22Rv1 (cell line): ENCODE measurements at regions not wholly inside any gene's neighbourhood (a gene's known extent, or its start where the extent isn't known, plus 50 kb on each side); places are given as distances from the start of the nearest gene placed in this dataset.

Experiments used
- H3K27ac ChIP-seq: fragments of 450-650 bp; 2 replicates; pipeline ENCODE4 v1.5.1; 2017
- ZFX ChIP-seq: fragments of 450-650 bp; IDR thresholded peaks from 2 replicates; pipeline ENCODE4 v1.6.1; 2017; ENCODE audit warnings: antibody characterized with exemption, borderline replicate concordance
- TF ChIP-seq, protein P1 (sequence below): fragments of 450-650 bp; IDR thresholded peaks from 2 replicates; pipeline ENCODE4 v1.5.1; 2017; ENCODE audit warnings: mild to moderate bottlenecking

DNA sequence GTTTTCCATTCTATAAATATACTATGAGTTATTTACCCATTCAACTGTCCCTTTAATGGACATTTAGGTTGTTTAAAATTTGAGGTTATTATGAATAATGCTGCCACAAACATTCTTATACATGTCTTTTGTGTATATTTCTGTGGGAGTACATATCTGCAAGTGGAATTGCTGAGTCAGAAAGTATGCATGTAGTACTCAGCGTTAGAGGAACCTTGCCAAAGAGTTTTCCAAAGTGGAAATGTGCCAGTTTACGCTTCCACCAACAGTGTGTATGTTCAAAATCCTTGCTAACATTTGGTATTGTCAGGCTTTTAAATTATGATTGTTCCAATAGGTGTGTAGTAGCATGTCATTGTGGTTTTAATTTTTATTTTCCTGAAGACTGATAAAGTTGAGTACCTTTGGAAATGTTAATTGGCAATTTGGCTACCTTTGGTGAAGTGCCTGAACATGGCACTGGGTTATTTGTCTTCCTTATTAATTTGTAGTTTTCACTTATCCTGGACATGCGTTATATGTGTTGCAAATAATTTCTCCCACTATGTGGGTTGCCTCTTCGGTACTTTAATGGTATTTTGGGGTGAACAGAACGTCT is 341.2 kb downstream of the CD83 start:
- TF ChIP-seq ZFX = no peak
- TF ChIP-seq, protein P1, sequence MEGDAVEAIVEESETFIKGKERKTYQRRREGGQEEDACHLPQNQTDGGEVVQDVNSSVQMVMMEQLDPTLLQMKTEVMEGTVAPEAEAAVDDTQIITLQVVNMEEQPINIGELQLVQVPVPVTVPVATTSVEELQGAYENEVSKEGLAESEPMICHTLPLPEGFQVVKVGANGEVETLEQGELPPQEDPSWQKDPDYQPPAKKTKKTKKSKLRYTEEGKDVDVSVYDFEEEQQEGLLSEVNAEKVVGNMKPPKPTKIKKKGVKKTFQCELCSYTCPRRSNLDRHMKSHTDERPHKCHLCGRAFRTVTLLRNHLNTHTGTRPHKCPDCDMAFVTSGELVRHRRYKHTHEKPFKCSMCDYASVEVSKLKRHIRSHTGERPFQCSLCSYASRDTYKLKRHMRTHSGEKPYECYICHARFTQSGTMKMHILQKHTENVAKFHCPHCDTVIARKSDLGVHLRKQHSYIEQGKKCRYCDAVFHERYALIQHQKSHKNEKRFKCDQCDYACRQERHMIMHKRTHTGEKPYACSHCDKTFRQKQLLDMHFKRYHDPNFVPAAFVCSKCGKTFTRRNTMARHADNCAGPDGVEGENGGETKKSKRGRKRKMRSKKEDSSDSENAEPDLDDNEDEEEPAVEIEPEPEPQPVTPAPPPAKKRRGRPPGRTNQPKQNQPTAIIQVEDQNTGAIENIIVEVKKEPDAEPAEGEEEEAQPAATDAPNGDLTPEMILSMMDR = no peak
- H3K27ac ChIP-seq = no peak overlapping the region

DNA sequence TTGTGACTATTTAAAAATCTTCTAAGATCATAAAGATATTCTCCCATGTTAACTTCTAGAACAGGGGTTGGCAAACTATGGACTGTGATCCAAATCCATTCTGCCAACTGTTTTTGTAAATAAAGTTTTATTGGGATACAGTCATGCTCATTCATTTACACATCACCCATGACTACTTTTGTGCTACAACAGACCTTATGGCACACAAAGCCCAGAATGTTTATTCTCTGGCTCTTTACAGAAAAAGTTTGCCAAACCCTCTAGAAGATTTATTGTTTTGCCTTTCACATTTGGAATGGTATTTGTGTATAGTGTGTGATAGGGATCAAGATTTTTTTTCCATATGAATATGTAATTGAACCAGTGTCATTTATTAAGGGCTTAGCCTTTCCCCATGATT is 341.7 kb downstream of the CD83 start:
- TF ChIP-seq ZFX = no peak
- TF ChIP-seq, protein P1 = no peak
- H3K27ac ChIP-seq = no peak overlapping the region

DNA sequence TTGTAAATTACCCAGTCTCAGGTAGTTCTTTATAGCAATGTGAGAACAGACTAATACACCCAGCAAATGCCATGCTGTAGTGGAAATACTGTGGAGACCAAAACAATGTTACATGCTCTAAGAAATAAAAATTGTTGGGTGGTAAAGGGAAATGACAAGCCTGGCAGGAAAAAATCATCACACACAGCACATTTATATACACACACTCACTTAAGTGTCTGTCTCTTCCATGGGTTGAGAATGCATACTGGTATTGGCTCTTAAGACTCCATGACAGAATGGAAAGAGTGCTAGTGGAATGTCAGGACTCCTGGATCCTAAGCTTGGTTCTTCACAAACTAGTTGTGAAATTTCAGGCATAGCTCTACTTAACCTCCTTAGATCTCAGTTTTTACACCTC is 343.0 kb downstream of the CD83 start:
- no peak overlapping the region for H3K27ac ChIP-seq
- TF ChIP-seq ZFX = no peak
- TF ChIP-seq, protein P1 = no peak

DNA sequence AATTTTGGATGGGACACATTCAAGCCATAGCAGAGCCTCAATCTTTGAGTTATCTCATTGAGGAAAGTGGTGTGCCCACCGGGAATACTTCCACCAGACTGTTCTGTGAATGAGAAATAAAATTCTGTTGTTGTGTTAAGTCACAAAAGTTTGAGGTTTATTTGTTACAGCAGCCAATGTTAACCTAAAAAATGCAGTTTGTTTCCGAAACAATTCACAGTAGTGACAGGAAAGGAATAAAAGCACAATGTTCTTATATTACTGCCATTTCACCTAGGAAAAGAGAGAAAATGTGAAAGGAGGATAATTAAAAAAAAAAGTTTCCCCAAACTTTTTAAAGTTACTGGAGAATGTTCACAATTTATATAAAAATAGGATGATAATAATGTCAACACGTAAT is 344.6 kb downstream of the CD83 start:
- no peak for TF ChIP-seq ZFX
- TF ChIP-seq, protein P1 = no peak
- no peak overlapping the region for H3K27ac ChIP-seq

DNA sequence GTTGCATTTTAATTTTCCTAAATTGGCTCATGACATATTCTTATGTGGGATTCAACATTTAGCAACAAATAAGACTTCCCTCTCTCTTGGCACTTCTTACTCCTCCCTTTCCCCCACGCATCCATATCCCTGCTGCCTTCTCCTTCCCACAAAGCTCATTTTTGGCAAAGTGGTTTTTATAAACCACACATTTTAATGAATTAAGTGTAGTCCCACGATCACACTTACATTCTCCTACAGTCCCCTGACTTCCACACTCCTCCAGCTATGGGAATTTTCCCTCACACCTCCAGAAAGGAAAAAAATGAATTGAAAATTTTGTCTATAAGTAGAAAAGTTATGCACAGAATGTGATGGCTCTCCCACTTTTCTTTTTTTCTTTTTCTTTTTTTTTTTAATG is 345.0 kb downstream of the CD83 start:
- TF ChIP-seq, protein P1 = no peak
- no peak for TF ChIP-seq ZFX
- H3K27ac ChIP-seq = no peak overlapping the region

DNA sequence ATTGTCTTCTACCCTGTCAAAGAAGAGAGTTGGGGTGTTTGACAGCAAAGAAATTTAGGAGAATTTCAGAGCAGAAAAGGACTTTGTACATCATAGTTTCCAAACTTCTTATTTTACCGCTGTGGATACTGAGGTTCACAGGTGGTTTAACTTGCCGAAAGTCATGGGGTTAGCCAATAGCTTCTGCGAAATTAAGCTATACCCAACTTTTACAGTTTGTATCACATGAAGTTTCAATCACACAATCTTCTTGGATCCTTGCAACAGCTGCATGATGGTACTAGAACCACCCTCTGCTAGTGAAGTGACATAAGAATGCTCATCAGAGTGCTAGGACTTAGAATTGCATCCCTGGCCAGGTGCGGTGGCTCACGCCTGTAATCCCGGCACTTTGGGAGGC is 345.5 kb downstream of the CD83 start:
- TF ChIP-seq, protein P1 = no peak
- TF ChIP-seq ZFX = no peak
- H3K27ac ChIP-seq = no peak overlapping the region

DNA sequence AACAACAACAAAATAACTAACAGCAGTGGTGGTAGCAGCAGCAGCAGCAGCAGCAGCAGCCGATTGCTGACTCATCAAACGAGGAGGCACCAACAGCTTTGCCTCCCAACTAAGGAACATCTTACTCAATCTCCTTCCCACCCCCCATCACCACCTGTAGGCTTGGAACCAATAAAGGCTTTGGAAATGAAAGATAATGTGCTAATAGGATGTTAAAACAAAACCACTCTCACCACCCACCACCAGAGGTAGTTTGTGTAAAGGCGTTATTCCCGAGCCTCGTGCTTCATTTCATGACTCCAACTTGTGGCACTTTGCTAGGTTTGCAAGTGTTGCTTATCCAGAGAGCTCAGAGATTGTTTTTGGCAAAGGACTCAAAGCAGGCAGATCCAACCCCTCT is 346.5 kb downstream of the CD83 start:
- TF ChIP-seq, protein P1 = no peak
- no peak for TF ChIP-seq ZFX
- no peak overlapping the region for H3K27ac ChIP-seq
